ENCODE measurements at regions not wholly inside any gene's neighbourhood (a gene's known extent, or its start where the extent isn't known, plus 50 kb on each side); places are given as distances from the start of the nearest gene placed in this dataset.

DNA sequence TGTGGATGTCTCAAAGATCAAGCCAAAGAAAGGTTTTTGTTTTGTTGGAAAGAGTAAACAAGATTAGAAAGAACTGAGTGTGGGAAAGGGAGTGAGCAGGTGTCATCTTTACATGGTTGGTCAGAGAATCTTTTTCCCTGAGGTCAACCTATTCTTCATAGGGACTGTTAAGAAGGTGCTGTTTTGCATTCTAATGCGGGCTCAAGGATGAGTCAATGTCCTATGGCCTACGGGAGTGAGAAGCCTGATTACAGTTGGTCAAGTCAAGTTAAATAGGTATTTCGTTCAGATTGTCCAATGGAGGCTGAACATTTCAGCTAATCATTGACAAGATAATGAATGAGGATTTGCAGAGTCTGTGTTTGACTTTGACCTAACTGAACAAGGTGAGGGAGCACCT, 491.2 kb upstream of the PDZRN3 start:
- no peak for DNase-seq (ENCODE audit: low read depth)
- TF ChIP-seq, protein P1, sequence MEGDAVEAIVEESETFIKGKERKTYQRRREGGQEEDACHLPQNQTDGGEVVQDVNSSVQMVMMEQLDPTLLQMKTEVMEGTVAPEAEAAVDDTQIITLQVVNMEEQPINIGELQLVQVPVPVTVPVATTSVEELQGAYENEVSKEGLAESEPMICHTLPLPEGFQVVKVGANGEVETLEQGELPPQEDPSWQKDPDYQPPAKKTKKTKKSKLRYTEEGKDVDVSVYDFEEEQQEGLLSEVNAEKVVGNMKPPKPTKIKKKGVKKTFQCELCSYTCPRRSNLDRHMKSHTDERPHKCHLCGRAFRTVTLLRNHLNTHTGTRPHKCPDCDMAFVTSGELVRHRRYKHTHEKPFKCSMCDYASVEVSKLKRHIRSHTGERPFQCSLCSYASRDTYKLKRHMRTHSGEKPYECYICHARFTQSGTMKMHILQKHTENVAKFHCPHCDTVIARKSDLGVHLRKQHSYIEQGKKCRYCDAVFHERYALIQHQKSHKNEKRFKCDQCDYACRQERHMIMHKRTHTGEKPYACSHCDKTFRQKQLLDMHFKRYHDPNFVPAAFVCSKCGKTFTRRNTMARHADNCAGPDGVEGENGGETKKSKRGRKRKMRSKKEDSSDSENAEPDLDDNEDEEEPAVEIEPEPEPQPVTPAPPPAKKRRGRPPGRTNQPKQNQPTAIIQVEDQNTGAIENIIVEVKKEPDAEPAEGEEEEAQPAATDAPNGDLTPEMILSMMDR (conservative IDR thresholded peaks at IDR 0.05; ENCODE audit: low read length), result no peak
- no peak overlapping the region for H3K4me3 ChIP-seq (ENCODE audit: low read length)

DNA sequence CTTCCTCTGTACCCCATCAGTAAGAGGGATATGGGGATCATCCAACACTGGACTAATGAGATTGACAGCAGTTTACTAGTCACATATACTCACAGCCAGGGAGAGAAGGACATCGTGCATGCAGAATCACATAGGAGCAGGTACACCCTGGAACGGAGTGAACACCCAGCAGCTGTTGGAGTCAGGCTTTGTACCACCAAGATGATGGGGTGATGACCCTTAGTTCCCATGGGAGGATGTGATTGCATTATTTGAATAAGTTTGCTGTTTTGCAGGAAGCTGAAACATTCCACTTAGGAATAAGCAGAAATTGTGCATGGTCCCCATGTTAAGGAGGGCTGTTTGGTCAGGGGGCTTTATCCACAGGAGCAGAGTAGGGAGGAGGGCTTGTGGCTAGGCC, 482.7 kb upstream of the PDZRN3 start:
- TF ChIP-seq, protein P1 (conservative IDR thresholded peaks at IDR 0.05; ENCODE audit: low read length), result no peak
- no peak overlapping the region for H3K4me3 ChIP-seq (ENCODE audit: low read length)
- no peak for DNase-seq (ENCODE audit: low read depth)

DNA sequence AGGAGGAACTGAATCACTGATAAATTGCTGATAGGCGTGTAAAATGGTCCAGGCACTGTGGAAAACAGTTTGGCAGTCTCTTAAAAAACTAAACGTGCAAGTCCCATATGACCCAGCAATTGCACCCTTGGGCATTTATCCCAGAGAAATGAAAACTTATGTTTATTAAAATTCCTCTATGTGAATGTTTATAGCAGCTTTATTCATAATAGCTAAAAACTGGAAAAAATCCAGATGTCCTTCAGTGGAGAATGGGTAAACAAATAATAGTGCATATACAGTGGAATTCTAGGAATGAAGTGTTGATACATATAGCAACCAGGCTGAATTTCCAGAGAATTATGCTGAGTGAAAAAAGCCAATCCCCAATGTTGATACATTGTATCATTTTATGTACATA, 482.2 kb upstream of the PDZRN3 start:
- DNase-seq (ENCODE audit: low read depth), result no peak
- H3K4me3 ChIP-seq (ENCODE audit: low read length), result no peak overlapping the region
- TF ChIP-seq, protein P1 (conservative IDR thresholded peaks at IDR 0.05; ENCODE audit: low read length), result no peak

DNA sequence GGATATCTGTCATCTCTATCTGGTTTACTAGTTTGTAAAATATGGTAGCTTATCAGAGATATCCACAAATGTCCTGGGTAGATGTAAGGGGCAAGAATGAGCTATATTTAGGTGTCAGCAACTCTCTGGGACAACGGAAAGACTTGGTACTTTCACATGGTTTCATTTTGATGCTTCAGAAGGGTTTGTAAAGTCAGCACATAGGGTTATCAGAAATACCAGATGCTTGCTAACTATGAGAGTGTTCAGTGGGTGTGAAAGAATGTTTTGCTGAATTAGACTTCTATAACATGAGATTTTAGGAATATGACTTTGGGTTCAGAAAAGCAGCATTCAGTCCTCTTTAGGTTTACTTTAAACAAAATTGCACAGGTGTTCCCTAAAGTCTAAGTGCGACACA, 466.5 kb upstream of the PDZRN3 start:
- no peak for DNase-seq (ENCODE audit: low read depth)
- TF ChIP-seq, protein P1 (conservative IDR thresholded peaks at IDR 0.05; ENCODE audit: low read length), result no peak
- H3K4me3 ChIP-seq (ENCODE audit: low read length), result no peak overlapping the region

DNA sequence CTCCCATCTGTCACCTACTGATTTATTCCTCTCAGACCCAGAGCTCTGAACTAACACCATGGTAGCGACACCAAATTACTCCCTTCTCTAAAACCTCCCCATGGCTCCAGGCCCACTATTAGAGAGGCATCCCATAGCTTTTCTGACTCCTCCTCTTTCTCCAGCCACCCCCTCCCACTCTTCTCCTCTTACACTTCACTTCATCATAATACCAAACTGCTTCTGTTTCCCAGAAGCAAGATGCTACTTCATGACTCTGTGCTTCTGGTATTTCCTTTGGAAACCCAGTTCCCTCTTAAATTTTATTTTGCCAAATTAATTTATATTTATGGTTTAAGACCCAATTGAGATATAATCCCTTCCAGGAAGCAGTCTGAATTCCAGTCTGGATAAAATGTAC, 465.1 kb upstream of the PDZRN3 start:
- TF ChIP-seq, protein P1 (conservative IDR thresholded peaks at IDR 0.05; ENCODE audit: low read length), result no peak
- H3K4me3 ChIP-seq (ENCODE audit: low read length), result no peak overlapping the region
- DNase-seq (ENCODE audit: low read depth), result peak; percentile 37

DNA sequence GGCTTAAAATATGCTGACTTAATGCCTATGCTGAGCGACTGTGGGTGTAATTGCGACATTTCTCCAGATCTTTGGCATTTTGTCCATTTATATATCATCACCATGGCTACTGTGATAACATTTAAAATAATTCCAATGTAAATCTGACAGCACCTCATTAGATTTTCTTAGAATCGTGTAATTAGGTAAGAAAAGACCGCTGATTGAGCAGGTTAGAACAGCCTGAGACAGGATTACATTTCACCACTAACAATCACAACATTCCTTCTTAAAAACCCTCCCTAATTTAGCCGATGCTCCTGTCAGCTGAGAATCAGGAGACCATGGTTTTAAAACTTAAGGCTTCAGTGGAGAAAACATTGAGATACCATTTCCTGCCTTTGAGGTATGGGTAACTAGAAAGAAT, 455.3 kb upstream of the PDZRN3 start:
- no peak overlapping the region for H3K4me3 ChIP-seq (ENCODE audit: low read length)
- no peak for DNase-seq (ENCODE audit: low read depth)
- TF ChIP-seq, protein P1 (conservative IDR thresholded peaks at IDR 0.05; ENCODE audit: low read length), result no peak

DNA sequence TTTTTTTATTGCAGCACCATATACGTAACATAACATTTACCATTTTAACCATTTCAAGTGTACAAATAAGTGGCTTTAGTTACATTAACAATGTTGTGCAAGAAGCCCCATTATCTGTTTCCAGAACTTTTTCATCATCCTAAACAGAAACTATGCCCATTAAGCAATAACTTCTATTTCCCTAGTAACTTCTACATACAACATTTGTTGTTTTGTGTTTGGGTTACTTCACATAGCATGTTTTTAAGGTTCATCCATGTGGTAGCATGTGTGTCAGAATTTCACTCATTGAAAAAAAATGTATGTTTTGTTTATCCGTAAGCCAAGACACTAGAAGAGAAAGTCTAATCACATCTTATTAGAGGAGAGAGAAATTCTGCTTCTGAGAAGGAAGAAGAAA, 450.5 kb upstream of the PDZRN3 start:
- TF ChIP-seq, protein P1 (conservative IDR thresholded peaks at IDR 0.05; ENCODE audit: low read length), result no peak
- no peak overlapping the region for H3K4me3 ChIP-seq (ENCODE audit: low read length)
- no peak for DNase-seq (ENCODE audit: low read depth)
